CMK (cell line): ENCODE measurements at regions not wholly inside any gene's neighbourhood (a gene's known extent, or its start where the extent isn't known, plus 50 kb on each side); places are given as distances from the start of the nearest gene placed in this dataset.

ENCODE experiments used
- DNase-seq: peaks from one replicate; pipeline ENCODE4 v3.0.0-alpha.2; 2010; ENCODE audit warnings: low read depth

DNA sequence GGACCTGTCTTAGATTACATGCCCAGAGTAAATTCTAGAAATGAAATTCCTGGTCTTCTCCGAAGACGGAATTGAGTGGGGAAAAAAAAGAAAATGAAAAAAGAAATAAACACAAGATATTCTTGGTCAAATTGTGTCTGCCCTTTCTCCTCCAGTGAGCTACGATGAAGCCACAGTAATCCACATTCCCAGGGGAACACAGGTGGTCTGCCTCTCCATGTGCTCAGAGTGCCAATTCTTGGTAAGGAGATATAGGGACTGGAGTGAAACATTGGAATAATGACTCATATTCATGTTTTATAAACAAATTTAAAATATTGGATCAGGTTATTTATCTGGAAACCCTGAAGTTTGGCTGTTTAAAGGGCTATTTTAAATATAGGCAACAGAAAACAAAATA is 54.2 kb upstream of the MGST2 start:
- DNase-seq: no peak

DNA sequence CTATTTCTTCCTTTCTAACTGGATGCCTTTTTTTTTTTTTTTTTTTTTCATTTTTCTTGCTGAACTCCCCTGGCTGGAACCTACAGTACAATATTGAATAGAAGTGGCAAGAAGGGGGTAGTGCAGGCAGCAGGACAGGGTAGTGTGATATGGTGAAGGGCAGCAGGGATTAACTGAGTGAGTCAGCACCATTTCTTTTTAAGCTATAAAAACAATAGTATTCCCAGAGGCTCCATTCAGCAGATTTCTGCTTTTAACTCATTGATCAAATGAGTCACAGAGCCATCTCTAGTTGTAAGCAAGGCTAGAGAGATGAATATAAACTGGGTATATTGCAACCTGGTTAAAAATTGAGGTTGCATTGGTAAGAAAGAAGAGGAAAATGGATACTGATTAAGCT is 53.6 kb upstream of the SETD7 start:
- no peak for DNase-seq

DNA sequence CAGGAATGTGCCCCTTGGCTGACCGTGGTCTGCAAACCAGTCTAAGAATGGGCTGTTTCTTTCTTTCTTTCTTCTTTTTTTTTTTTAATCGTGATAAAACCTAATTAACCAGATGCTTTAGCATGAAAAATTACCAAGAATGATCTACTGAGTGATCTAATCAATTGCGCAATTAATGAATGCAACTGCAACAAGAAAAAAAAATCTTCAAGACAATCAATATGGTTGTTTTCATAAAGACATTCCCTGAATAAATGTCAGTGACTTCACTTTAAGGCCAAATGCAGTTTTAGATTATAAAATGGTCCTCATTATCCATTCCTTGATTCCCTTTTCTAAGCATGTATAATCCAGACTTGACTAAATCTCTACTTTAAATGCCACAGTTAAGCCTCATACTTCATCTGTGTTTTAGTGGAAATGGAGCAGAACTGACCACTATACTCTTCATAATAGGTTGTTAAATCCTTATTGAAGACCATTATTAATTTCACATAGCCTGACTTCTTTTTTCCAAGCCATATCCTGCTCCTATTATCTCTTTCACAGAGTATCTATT is 51.6 kb upstream of the SETD7 start:
- no peak for DNase-seq

DNA sequence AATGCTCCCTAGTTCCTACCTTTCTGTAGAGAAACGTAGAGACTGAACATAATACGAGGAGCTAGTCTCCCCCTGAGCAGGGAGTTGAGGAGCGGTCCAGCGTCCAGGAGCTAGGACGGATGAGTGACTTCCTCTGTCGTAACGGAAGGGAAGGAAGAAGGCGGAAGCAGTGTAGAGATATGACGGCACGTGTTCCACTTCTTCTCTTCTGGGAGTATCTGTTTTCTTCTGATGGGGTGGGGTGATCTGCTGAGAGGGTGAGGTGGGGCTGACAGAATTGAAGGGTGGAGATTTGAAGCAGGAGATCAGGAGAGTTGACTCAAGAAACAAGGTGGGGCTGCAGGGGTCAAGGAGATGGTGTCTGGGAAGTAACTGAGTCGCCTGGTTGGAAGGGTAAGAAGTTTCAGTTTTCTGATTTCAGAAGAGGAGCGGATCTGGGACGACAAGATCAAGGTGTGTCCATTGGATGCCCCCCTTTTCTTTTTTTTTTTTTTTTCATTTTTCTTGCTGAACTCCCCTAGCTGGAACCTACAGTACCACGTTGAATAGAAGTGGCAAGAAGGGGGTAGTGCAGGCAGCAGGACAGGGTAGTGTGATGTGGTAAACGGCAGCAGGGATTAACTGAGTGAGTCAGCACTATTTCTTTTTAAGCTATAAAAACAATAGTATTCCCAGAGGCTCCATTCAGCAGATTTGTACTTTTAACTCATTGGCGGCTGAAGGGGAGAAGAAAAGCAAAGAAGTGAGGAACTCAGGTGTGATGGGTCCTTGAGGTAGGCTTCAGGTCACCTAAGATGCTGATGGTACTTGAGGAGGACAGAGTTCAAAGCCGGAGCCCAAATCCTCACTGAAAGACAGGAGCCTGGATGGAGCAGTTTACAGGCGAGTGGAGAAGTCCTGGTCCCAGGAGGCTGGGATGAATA is 50.8 kb upstream of the SETD7 start:
- peak; percentile 29 for DNase-seq

DNA sequence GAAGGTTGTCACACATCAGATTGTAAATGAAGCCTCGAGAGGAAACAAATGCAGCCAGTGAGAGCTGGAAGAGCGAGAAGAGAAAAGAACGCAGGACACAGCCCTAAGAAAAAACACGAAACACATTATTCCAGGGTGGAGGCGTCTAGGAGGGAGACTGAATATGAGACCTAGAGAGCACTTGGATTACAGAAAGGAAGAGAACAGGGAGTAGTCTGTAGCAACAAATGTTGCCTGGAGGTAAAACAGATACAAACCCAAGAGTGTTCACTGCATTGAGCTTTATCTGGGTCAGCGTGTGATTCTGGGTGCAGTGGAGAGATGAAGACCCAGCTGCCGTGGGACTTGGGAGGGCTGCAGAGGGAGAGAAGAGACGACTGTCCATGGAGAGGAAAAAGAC is 50.1 kb upstream of the SETD7 start:
- DNase-seq: no peak
